ENCODE measurements at regions not wholly inside any gene's neighbourhood (a gene's known extent, or its start where the extent isn't known, plus 50 kb on each side); places are given as distances from the start of the nearest gene placed in this dataset.
"Not testable (repeated sequence)": the region's sequence is repeated elsewhere in the genome, so short reads cannot be mapped to it uniquely, and the experiment has no call there.

GRCh38 chr15:38768970-38769369, 204.4 kb upstream of the RASGRP1 start:
- no peak overlapping the region for H3K4me3 ChIP-seq (ENCODE audit: low read depth in 1 of 2, low read length in 2 of 2)

GRCh38 chr15:38769492-38769891, 204.9 kb upstream of the RASGRP1 start:
- no peaks in the 10 kb centered on the region for H3K27me3 ChIP-seq (ENCODE audit: control insufficient read depth in 1 of 2, insufficient read depth in 2 of 2, low read length in 2 of 2)
- no peak overlapping the region for H3K27ac ChIP-seq (ENCODE audit: low read depth, low read length)
- no peak overlapping the region for H3K9ac ChIP-seq (ENCODE audit: low read length)
- no peaks in the 10 kb centered on the region for H3K36me3 ChIP-seq (ENCODE audit: insufficient read depth, low read length)
- H3K9me3 ChIP-seq (ENCODE audit: low read length), result no peaks in the 10 kb centered on the region
- H3K4me1 ChIP-seq (ENCODE audit: insufficient read depth, low read length), result no peaks in the 10 kb centered on the region
- no peak overlapping the region for H3K4me3 ChIP-seq (ENCODE audit: low read depth in 1 of 2, low read length in 2 of 2)

More at GRCh38 chr15:38768970-38769369, 204.4 kb upstream of the RASGRP1 start:
- no peaks in the 10 kb centered on the region for H3K4me1 ChIP-seq (ENCODE audit: insufficient read depth, low read length)
- no peak overlapping the region for H3K27ac ChIP-seq (ENCODE audit: low read depth, low read length)
- no peaks in the 10 kb centered on the region for H3K36me3 ChIP-seq (ENCODE audit: insufficient read depth, low read length)
- no peaks in the 10 kb centered on the region for H3K27me3 ChIP-seq (ENCODE audit: control insufficient read depth in 1 of 2, insufficient read depth in 2 of 2, low read length in 2 of 2)
- no peaks in the 10 kb centered on the region for H3K9me3 ChIP-seq (ENCODE audit: low read length)
- H3K9ac ChIP-seq (ENCODE audit: low read length), result no peak overlapping the region

GRCh38 chr15:38774076-38774475, 209.5 kb upstream of the RASGRP1 start:
- not testable (repeated sequence) for H3K4me3 ChIP-seq (ENCODE audit: low read depth in 1 of 2, low read length in 2 of 2); H3K9ac ChIP-seq (ENCODE audit: low read length); H3K27ac ChIP-seq (ENCODE audit: low read depth, low read length); H3K36me3 ChIP-seq (ENCODE audit: insufficient read depth, low read length); H3K4me1 ChIP-seq (ENCODE audit: insufficient read depth, low read length); H3K9me3 ChIP-seq (ENCODE audit: low read length); H3K27me3 ChIP-seq (ENCODE audit: control insufficient read depth in 1 of 2, insufficient read depth in 2 of 2, low read length in 2 of 2)

DNA sequence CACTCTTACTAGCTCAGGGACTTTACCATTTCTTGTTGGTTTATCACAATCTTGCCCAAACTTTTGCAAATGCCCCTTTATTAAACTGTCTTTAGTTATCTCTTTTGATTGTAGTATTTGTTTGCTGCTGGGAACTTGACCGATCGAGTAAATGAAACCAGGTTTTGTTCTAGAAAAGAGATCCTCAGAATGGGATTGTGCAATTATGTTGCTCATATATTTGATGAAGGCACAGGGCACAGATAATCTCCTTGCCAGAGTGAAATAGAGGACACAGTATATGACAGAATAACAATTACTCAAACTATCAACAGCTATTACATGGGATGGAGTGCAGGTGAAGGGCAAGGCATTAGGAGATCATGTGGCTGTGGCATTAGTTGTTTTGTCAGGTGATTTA, 216.6 kb upstream of the RASGRP1 start:
- no peaks in the 10 kb centered on the region for H3K36me3 ChIP-seq (ENCODE audit: insufficient read depth, low read length)
- no peaks in the 10 kb centered on the region for H3K27me3 ChIP-seq (ENCODE audit: control insufficient read depth in 1 of 2, insufficient read depth in 2 of 2, low read length in 2 of 2)
- no peaks in the 10 kb centered on the region for H3K9me3 ChIP-seq (ENCODE audit: low read length)
- no peak overlapping the region for H3K4me3 ChIP-seq (ENCODE audit: low read depth in 1 of 2, low read length in 2 of 2)
- no peaks in the 10 kb centered on the region for H3K4me1 ChIP-seq (ENCODE audit: insufficient read depth, low read length)
- H3K9ac ChIP-seq (ENCODE audit: low read length), result no peak overlapping the region
- no peak overlapping the region for H3K27ac ChIP-seq (ENCODE audit: low read depth, low read length)

DNA sequence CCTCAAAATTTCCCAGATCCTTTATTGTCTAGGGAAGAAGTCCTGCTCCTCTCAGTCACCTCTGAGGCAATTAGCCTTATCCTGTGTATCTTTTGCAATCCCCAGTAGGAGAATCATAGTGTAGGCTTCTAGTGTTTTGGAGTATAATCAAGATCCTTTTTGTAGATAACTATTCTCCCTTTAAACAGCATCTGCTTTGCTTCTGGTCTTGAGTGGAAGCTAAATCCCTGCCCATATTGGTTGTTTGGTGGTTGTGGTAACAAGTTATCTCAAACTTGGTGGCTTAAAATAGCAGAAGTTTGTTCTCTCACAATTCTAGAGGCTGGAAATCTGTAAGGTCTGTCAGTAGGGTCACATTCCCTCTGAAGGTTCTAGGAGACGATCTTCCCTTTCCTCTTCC, 217.5 kb upstream of the RASGRP1 start:
- H3K4me1 ChIP-seq (ENCODE audit: insufficient read depth, low read length), result no peaks in the 10 kb centered on the region
- H3K4me3 ChIP-seq (ENCODE audit: low read depth in 1 of 2, low read length in 2 of 2), result no peak overlapping the region

DNA sequence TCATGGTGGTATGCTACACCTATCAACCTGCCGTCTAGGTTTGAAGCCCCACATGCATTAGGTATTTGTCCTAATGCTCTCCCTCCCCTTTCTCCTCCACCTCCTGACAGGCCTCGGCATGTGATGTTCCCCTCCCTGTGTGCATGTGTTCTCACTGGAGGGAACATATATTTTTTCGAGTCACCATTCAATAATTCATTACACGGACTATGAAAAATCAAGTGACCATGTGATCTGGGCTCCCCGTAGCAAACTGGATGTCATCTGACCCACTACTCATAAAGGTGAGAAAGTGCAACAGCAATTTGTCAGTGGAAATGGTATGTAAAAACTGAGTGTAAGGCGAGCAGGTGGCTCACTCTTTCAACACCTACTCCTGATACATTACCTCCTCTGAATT, 224.3 kb upstream of the RASGRP1 start:
- H3K27me3 ChIP-seq (ENCODE audit: control insufficient read depth in 1 of 2, insufficient read depth in 2 of 2, low read length in 2 of 2), result no peaks in the 10 kb centered on the region
- H3K27ac ChIP-seq (ENCODE audit: low read depth, low read length), result no peak overlapping the region
- no peak overlapping the region for H3K4me3 ChIP-seq (ENCODE audit: low read depth in 1 of 2, low read length in 2 of 2)
- no peaks in the 10 kb centered on the region for H3K4me1 ChIP-seq (ENCODE audit: insufficient read depth, low read length)
- H3K36me3 ChIP-seq (ENCODE audit: insufficient read depth, low read length), result no peaks in the 10 kb centered on the region
- H3K9me3 ChIP-seq (ENCODE audit: low read length), result no peaks in the 10 kb centered on the region
- H3K9ac ChIP-seq (ENCODE audit: low read length), result no peak overlapping the region

More for the DNA sequence above, 217.5 kb upstream of the RASGRP1 start:
- H3K27ac ChIP-seq (ENCODE audit: low read depth, low read length), result no peak overlapping the region
- no peaks in the 10 kb centered on the region for H3K27me3 ChIP-seq (ENCODE audit: control insufficient read depth in 1 of 2, insufficient read depth in 2 of 2, low read length in 2 of 2)
- H3K9me3 ChIP-seq (ENCODE audit: low read length), result no peaks in the 10 kb centered on the region
- no peaks in the 10 kb centered on the region for H3K36me3 ChIP-seq (ENCODE audit: insufficient read depth, low read length)
- H3K9ac ChIP-seq (ENCODE audit: low read length), result no peak overlapping the region

DNA sequence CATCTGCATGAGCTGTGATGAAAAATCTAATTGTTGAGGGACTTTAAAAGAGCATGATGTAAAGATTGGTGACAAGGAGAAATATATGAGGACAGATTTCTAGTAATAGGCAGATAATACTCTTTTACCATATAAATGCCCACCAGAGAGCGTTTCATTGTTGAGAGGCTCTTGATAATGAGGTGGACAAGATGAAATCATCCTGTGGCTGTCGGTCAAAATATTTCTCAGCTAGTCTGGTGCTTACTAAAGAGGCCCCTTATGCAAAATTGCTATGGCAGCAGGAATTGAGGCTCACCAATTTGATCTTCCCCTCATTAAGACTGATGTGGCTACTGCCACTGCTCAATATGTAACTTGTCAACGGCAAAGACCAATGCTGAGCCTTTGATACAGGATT, 225.0 kb upstream of the RASGRP1 start:
- Histone ChIP-seq H3K27ac (ENCODE audit: low read depth, low read length) (no peak overlapping the region), H3K27me3 (ENCODE audit: control insufficient read depth in 1 of 2, insufficient read depth in 2 of 2, low read length in 2 of 2) (no peaks in the 10 kb centered on the region), H3K9ac (ENCODE audit: low read length) (no peak overlapping the region), H3K36me3 (ENCODE audit: insufficient read depth, low read length) (no peaks in the 10 kb centered on the region), H3K9me3 (ENCODE audit: low read length) (no peaks in the 10 kb centered on the region), H3K4me3 (ENCODE audit: low read depth in 1 of 2, low read length in 2 of 2) (no peak overlapping the region), H3K4me1 (ENCODE audit: insufficient read depth, low read length) (no peaks in the 10 kb centered on the region)

DNA sequence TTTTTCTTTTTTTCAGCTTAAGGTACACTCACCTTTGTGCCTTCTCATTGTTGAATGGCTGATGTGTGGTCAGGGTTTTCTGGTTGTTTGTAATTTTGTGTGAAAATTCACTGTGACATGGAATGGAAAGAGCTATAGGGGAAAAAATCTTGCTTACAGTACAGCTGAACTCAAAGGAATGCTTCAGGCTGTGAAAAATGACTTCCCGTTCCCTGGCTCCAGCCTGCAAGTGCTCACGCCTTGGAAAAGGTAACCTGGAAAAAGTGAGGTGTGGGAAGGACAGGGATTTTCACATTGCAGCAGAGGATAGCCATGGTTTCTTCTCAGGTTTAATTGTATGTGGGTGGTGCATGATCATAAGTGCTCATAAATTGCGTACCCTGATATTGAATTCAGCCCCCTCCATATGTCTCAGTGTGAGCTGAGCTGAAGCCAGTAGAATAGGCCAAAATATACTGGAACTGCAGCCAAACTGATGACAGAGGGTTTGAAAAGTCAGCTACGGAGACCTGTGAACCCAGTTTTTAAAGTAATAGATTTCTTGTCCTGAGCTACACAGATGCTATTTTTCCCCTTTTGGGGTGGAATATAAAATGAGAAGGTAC, 228.7 kb upstream of the RASGRP1 start:
- Histone ChIP-seq H3K4me3 (ENCODE audit: low read depth in 1 of 2, low read length in 2 of 2) (no peak overlapping the region), H3K4me1 (ENCODE audit: insufficient read depth, low read length) (no peaks in the 10 kb centered on the region), H3K36me3 (ENCODE audit: insufficient read depth, low read length) (no peaks in the 10 kb centered on the region), H3K27me3 (ENCODE audit: control insufficient read depth in 1 of 2, insufficient read depth in 2 of 2, low read length in 2 of 2) (no peaks in the 10 kb centered on the region), H3K9me3 (ENCODE audit: low read length) (no peaks in the 10 kb centered on the region), H3K27ac (ENCODE audit: low read depth, low read length) (no peak overlapping the region), H3K9ac (ENCODE audit: low read length) (no peak overlapping the region)

DNA sequence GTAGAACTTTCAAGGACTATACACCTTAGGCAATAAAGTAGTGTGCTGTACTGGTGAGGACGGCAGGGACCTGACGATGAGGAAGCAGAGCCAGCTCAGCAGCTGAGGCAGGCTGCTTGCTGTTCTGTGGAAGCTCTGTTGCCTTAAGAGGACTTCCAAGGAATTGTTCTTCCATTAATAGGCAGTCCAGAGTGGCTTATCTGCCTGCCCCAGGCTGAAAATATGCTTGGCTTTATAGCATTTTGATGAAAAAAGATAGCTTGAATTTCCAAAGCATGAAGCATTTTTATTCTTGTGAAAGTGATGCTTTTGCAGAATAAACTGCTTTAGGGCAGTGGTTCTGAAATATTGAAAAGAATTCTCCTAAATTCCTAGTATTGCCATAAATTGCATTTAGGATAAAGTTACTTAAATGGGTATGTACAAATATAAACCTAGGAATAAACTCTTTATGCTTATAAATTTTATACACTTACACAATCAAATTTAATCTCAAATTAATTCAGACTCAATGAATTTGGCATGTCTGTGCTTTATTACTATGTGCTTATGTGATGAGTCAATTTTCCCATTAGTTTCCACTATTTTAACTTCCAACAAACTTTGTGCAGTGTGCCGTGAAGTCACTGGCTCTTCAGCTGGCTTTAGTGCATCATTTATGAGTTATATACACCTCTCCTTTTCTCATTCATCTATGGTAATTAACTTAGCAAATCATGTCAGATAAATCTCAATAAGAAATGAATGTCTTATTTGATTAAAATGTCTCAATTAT, 231.0 kb upstream of the RASGRP1 start:
- H3K4me3 ChIP-seq (ENCODE audit: low read depth in 1 of 2, low read length in 2 of 2), result no peak overlapping the region
- H3K27me3 ChIP-seq (ENCODE audit: control insufficient read depth in 1 of 2, insufficient read depth in 2 of 2, low read length in 2 of 2), result no peaks in the 10 kb centered on the region
- no peak overlapping the region for H3K9ac ChIP-seq (ENCODE audit: low read length)
- H3K27ac ChIP-seq (ENCODE audit: low read depth, low read length), result no peak overlapping the region
- H3K9me3 ChIP-seq (ENCODE audit: low read length), result no peaks in the 10 kb centered on the region
- H3K4me1 ChIP-seq (ENCODE audit: insufficient read depth, low read length), result no peaks in the 10 kb centered on the region
- H3K36me3 ChIP-seq (ENCODE audit: insufficient read depth, low read length), result no peaks in the 10 kb centered on the region

- H3K9me3 ChIP-seq (ENCODE audit: low read length), result no peaks in the 10 kb centered on the region
- no peaks in the 10 kb centered on the region for H3K4me1 ChIP-seq (ENCODE audit: insufficient read depth, low read length)
- H3K36me3 ChIP-seq (ENCODE audit: insufficient read depth, low read length), result no peaks in the 10 kb centered on the region
- H3K9ac ChIP-seq (ENCODE audit: low read length), result no peak overlapping the region
- H3K27ac ChIP-seq (ENCODE audit: low read depth, low read length), result no peak overlapping the region
- H3K4me3 ChIP-seq (ENCODE audit: low read depth in 1 of 2, low read length in 2 of 2), result no peak overlapping the region
- H3K27me3 ChIP-seq (ENCODE audit: control insufficient read depth in 1 of 2, insufficient read depth in 2 of 2, low read length in 2 of 2), result no peaks in the 10 kb centered on the region
These were observed 232.0 kb upstream of the RASGRP1 start for GRCh38 chr15:38796589-38796988.

GRCh38 chr15:38797506-38797905, 232.9 kb upstream of the RASGRP1 start:
- not testable (repeated sequence) for H3K4me1 ChIP-seq (ENCODE audit: insufficient read depth, low read length); H3K4me3 ChIP-seq (ENCODE audit: low read depth in 1 of 2, low read length in 2 of 2); H3K36me3 ChIP-seq (ENCODE audit: insufficient read depth, low read length); H3K27me3 ChIP-seq (ENCODE audit: control insufficient read depth in 1 of 2, insufficient read depth in 2 of 2, low read length in 2 of 2); H3K9ac ChIP-seq (ENCODE audit: low read length); H3K9me3 ChIP-seq (ENCODE audit: low read length); H3K27ac ChIP-seq (ENCODE audit: low read depth, low read length)

DNA sequence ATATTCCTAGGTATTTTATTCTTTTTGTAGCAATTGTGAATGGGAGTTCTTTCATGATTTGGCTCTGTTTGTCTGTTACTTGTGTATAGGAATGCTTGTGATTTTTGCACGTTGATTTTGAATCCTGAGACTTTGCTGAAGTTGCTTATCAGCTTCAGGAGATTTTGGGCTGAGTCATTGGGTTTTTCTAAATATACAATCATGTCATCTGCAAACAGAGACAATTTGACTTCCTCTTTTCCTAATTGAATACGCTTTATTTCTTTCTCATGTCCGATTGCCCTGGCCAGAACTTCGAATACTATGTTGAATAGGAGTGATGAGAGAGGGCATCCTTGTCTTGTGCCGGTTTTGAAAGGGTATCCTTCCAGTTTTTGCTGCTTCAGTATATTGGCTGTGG, 234.6 kb upstream of the RASGRP1 start:
- not testable (repeated sequence) for H3K27ac ChIP-seq (ENCODE audit: low read depth, low read length); H3K9me3 ChIP-seq (ENCODE audit: low read length); H3K36me3 ChIP-seq (ENCODE audit: insufficient read depth, low read length); H3K4me3 ChIP-seq (ENCODE audit: low read depth in 1 of 2, low read length in 2 of 2); H3K4me1 ChIP-seq (ENCODE audit: insufficient read depth, low read length); H3K9ac ChIP-seq (ENCODE audit: low read length); H3K27me3 ChIP-seq (ENCODE audit: control insufficient read depth in 1 of 2, insufficient read depth in 2 of 2, low read length in 2 of 2)
